Ascending aorta (tissue), 2 donors: ENCODE measurements at regions not wholly inside any gene's neighbourhood (a gene's known extent, or its start where the extent isn't known, plus 50 kb on each side); places are given as distances from the start of the nearest gene placed in this dataset.

Source experiments
- DNase-seq, 2 donors: peaks; one replicate each; pipeline ENCODE4 v3.0.0-alpha.2; 2019; ENCODE audit warnings: low spot score in 2 of 2
- H3K27ac ChIP-seq, 2 donors: fragments of 200-600 bp; sonication (generic); one replicate each; pipeline ENCODE4 v1.5.1; 2016 to 2017; ENCODE audit warnings: mild to moderate bottlenecking in 1 of 2
- H3K27me3 ChIP-seq: fragments of 200-600 bp; sonication (generic); one replicate; pipeline ENCODE4 v1.5.1; 2017
- H3K36me3 ChIP-seq, 2 donors: fragments of 200-600 bp; sonication (generic); one replicate each; pipeline ENCODE4 v1.5.1; 2016
- H3K4me1 ChIP-seq, 2 donors: fragments of 200-600 bp; sonication (generic); one replicate each; pipeline ENCODE4 v1.5.1; 2016 to 2017; ENCODE audit warnings: mild to moderate bottlenecking in 1 of 2
- H3K4me3 ChIP-seq, 2 donors: fragments of 200-600 bp; sonication (generic); one replicate each; pipeline ENCODE4 v1.5.1; 2016 to 2017; ENCODE audit warnings: mild to moderate bottlenecking in 1 of 2
- H3K9me3 ChIP-seq, 2 donors: fragments of 200-600 bp; sonication (generic); one replicate each; pipeline ENCODE4 v1.5.1; 2016
- CTCF ChIP-seq, 3 experiments: fragments of 200-600 bp in 2 of 3; fragments of 450-650 bp in 1 of 3; sonication (generic) in 2 of 3; IDR thresholded peaks; one replicate each; pipeline ENCODE4 v1.5.1; 2016 to 2019; ENCODE audit warnings: antibody characterized with exemption in 3 of 3, mild to moderate bottlenecking in 1 of 3, moderate library complexity in 1 of 3
- intact Hi-C: fragments of 100-400 bp; cut with DNase I; formaldehyde crosslinking; loops from one replicate; pipeline ENCODE4 v1.15.1; 2023

GRCh38 chr2:180416627-180417026 is 409.5 kb upstream of the CWC22 start:
- H3K27ac ChIP-seq: no peak overlapping the region
- no peaks in the 10 kb centered on the region for H3K4me1 ChIP-seq
- intact Hi-C loops: no loop called here
- DNase-seq: no peak
- no peaks in the 10 kb centered on the region for H3K27me3 ChIP-seq
- H3K9me3 ChIP-seq: no peaks in the 10 kb centered on the region
- H3K4me3 ChIP-seq: no peak overlapping the region
- H3K36me3 ChIP-seq: no peaks in the 10 kb centered on the region
- no peak for TF ChIP-seq CTCF (IDR thresholded peaks at IDR 0.05)

- intact Hi-C loops: no loop called here
- H3K4me1 ChIP-seq: no peaks in the 10 kb centered on the region
- no peaks in the 10 kb centered on the region for H3K9me3 ChIP-seq
- no peak for TF ChIP-seq CTCF (IDR thresholded peaks at IDR 0.05)
- no peaks in the 10 kb centered on the region for H3K27me3 ChIP-seq
- DNase-seq: no peak
- no peaks in the 10 kb centered on the region for H3K36me3 ChIP-seq
- H3K27ac ChIP-seq: no peak overlapping the region
- H3K4me3 ChIP-seq: no peak overlapping the region
Measured at GRCh38 chr2:180413336-180413735, 406.2 kb upstream of the CWC22 start.

GRCh38 chr2:180412219-180412618 is 405.1 kb upstream of the CWC22 start:
- Histone ChIP-seq H3K27ac (no peak overlapping the region), H3K4me1 (no peaks in the 10 kb centered on the region), H3K36me3 (no peaks in the 10 kb centered on the region), H3K4me3 (no peak overlapping the region), H3K27me3 (no peaks in the 10 kb centered on the region), H3K9me3 (no peaks in the 10 kb centered on the region)
- no peak for TF ChIP-seq CTCF (IDR thresholded peaks at IDR 0.05)
- intact Hi-C loops: no loop called here
- no peak for DNase-seq

GRCh38 chr2:180411661-180412060 is 404.6 kb upstream of the CWC22 start:
- no peak overlapping the region for H3K4me3 ChIP-seq
- no peak for TF ChIP-seq CTCF (IDR thresholded peaks at IDR 0.05)
- no peak for DNase-seq
- H3K27ac ChIP-seq: no peak overlapping the region
- H3K4me1 ChIP-seq: no peaks in the 10 kb centered on the region
- intact Hi-C loops: no loop called here
- H3K27me3 ChIP-seq: no peaks in the 10 kb centered on the region
- no peaks in the 10 kb centered on the region for H3K36me3 ChIP-seq
- H3K9me3 ChIP-seq: no peaks in the 10 kb centered on the region

GRCh38 chr2:180406687-180407086 is 399.6 kb upstream of the CWC22 start:
- H3K4me3 ChIP-seq: no peak overlapping the region
- no peak for TF ChIP-seq CTCF (IDR thresholded peaks at IDR 0.05)
- intact Hi-C loops: no loop called here
- H3K9me3 ChIP-seq: no peaks in the 10 kb centered on the region
- no peaks in the 10 kb centered on the region for H3K36me3 ChIP-seq
- H3K27ac ChIP-seq: no peak overlapping the region
- no peaks in the 10 kb centered on the region for H3K4me1 ChIP-seq
- DNase-seq: no peak
- no peaks in the 10 kb centered on the region for H3K27me3 ChIP-seq

GRCh38 chr2:180405520-180405919 is 398.4 kb upstream of the CWC22 start:
- Histone ChIP-seq H3K4me3 (no peak overlapping the region), H3K36me3 (no peaks in the 10 kb centered on the region), H3K27me3 (no peaks in the 10 kb centered on the region), H3K27ac (no peak overlapping the region), H3K9me3 (no peaks in the 10 kb centered on the region), H3K4me1 (no peaks in the 10 kb centered on the region)
- intact Hi-C loops: no loop called here
- DNase-seq: no peak
- no peak for TF ChIP-seq CTCF (IDR thresholded peaks at IDR 0.05)
